NAMALWA (cell line): ENCODE measurements at regions not wholly inside any gene's neighbourhood (a gene's known extent, or its start where the extent isn't known, plus 50 kb on each side); places are given as distances from the start of the nearest gene placed in this dataset.

Experiments used
- DNase-seq: peaks from one replicate; pipeline ENCODE4 v3.0.0-alpha.2; 2015; ENCODE audit warnings: low spot score

- no peak for DNase-seq
Observed at GRCh38 chr4:90007494-90008167, 113.0 kb downstream of the MMRN1 start.

DNA sequence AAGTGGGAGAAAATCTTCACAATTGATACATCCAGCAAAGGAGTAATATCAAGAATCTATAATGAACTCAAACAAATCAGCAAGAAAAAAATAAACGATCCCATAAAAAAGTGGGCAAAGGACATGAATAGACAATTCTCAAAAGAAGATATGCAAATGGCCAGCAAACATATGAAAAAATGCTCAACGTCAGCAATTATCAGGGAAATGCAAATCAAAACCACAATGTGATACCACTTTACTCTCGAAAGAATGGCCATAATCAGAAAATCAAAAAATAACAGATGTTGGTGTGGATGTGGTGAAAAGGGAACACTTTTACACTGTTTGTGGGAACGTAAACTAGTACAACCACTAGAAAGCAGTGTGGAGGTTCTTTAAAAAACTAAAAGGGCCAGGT is 114.3 kb upstream of the CCSER1 start:
- no peak for DNase-seq

DNA sequence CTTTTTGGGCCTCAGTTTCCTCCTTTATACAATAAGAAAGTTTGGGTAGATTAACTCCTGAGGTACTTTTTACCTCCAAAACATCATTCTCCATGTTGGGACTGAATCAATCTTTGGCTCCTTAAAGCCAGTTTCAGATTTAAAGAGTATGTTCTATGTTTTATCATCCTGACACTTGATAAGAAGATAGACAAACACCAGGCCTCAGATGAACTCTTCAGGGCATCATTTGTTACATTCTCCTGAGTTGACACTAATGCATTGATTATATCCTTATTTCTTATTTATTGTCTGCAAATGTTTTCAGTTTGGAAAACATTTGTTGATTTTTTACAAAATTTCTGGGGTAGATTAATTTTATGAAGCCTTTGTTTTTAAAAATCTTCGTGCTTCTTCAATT is 102.7 kb upstream of the CCSER1 start:
- DNase-seq: no peak

DNA sequence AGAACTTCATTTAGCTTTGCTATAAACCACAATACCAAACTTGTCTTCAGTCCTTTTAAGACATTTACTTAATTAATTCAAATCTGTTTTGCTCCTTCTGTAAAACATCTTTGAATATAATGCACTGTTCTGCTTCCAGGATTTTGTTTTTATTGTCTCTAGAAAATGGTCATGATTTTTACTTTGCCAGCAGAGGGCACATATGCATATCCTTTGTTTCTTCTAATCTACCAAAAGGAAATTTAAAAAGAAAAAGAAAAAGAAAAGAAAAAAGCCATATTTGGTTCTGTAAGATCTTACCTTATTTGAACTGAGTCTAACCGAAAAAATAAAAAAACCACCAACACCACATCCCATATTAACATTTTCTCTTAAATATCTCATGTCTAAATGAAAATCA is 101.9 kb upstream of the CCSER1 start:
- peak; percentile 8 for DNase-seq

GRCh38 chr4:90027565-90027964 is 99.6 kb upstream of the CCSER1 start:
- DNase-seq: no peak

- DNase-seq: no peak
Observed at GRCh38 chr4:90028460-90028859, 98.7 kb upstream of the CCSER1 start.

- DNase-seq: no peak
Observed at GRCh38 chr4:90030202-90030601, 97.0 kb upstream of the CCSER1 start.

GRCh38 chr4:90030953-90031352 is 96.2 kb upstream of the CCSER1 start:
- DNase-seq: no peak

DNA sequence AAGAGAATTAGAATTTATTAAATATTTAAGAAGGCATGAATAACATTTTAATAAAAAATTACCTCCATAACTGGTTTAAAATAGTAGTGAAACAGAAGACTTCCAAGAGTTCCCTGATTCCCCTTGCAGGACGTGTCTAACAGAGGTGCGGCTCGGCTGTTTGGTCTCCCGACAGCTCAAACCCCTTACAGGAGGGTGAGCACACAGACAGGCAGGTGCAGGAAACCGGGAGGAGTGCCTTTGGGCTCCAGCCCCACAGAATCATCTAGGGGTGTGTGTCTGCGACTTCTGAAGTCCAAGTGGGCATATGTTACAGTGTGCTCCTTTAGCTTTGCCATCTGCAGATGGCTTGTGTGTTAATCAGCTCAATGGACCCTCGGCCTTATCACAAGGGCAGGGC is 88.1 kb upstream of the CCSER1 start:
- no peak for DNase-seq

DNA sequence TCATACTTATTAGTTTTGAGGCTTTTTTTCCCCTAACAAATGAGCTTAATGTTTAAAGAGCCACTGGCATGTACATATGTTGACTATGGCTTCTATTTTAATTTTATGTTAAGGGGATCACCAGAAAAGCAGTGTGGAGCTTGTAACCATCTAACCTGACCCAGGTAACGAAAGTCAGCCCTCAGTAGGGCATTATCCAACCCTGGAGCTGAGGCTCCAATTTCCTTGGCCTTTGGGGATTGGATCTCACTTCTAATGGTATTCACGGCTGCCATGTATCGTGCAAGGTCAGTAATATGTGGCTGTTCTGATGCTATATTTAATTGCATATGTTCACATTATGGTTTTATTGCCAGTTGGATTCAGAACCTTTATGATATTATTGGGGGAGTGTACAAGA is 75.2 kb upstream of the CCSER1 start:
- no peak for DNase-seq

DNA sequence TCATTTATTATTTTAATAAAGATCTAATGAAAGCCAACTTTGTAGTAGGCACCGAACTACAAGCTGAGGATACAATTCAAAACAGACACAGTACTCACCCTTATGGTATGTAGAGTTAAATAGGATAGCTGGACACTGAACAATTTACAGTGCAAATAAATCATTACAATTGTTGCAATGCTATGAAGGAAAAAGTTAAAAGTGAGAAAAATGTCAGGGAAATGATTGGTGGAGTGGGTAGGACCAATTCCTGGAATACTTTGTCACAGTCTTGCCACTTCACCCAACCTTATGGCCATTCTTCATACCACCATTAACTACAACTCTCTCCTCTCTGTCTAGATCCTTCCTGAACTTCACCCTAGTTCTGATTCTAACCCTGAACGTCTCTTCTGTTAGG is 70.1 kb upstream of the CCSER1 start:
- no peak for DNase-seq

GRCh38 chr4:90060039-90060438 is 67.2 kb upstream of the CCSER1 start:
- DNase-seq: no peak

- DNase-seq: no peak
Observed at GRCh38 chr4:90061881-90062280, 65.3 kb upstream of the CCSER1 start.

GRCh38 chr4:90064196-90064595 is 63.0 kb upstream of the CCSER1 start:
- DNase-seq: no peak

DNA sequence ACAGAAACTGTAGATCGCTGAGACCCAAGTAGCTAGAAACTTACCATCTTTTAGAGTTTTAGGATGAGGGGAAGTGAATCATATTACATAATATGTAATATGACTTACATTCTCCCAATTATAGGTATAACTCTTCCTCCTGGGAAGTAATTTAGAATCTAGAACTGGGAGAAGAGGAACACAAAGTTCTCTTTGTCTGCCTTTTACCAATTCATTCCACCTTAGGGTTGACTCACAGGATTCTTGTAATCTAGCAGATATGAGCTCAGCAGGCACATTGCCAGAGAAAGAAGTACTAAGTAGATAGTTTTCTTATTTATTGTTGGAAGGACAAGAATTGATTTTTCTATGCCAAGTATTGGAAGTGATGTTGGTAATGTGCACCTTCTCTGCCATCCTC is 58.0 kb upstream of the CCSER1 start:
- no peak for DNase-seq

DNA sequence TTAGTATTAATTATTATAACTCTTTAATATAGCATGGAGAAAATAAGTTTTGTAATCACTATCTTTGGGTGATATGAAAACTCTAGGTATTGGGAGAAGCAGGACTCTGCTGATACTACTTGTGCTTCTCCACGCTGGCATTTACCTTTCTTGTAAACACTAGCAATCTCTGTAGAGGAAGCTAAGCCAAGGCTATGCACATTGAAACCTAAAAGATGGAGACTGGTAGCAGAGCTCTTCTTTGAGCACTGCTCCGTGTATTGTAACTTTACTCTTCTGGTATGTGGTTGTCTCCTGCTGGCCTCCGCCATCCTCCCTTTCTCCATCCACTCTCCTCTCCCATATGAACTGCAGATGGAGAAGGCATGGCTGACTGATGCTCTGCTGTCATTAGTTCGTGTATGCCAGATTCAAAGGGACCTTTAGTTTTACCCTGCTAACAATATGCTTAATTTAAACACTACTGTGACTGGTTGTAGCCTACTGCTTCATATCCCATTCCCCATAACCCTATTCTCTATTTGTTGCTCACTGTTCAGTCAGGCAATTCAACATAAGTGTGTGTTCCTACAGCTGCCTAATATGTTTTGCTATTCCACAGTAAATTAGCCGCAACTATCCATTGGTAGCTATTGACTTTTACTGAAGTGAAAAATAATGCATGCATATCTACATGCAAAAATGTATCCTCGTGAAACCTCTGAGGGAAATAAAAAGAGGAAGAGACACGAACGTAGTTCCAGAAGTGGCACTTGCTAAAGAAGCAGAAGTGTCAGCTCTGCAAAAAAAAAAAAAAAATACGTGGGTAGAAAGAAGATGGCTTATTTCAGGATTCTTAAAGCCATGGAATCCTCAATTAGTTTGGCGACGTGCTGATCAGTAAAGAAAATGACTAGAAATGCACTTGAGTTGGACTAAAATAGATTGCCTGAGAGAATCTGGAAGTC is 55.6 kb upstream of the CCSER1 start:
- DNase-seq: no peak

GRCh38 chr4:90074322-90074886 is 52.8 kb upstream of the CCSER1 start:
- no peak for DNase-seq
